Smooth muscle cell (in vitro differentiated cells): ENCODE measurements at regions not wholly inside any gene's neighbourhood (a gene's known extent, or its start where the extent isn't known, plus 50 kb on each side); places are given as distances from the start of the nearest gene placed in this dataset.

Experiments
- DNase-seq: peaks from one replicate; lab custom pipeline; 2025; ENCODE audit not compliant: unreplicated experiment; lab: John Stamatoyannopoulos, UW
- H2AFZ ChIP-seq: fragments of 200-600 bp; sonication (generic); 2 replicates; pipeline ENCODE4 v1.6.0; 2016; ENCODE audit warnings: antibody characterized with exemption, low read depth, mild to moderate bottlenecking
- H3F3A ChIP-seq: fragments of 200-600 bp; sonication (generic); 2 replicates; pipeline ENCODE4 v1.6.0; 2017; ENCODE audit warnings: antibody characterized with exemption, low read depth
- H3K27ac ChIP-seq: fragments of 200-600 bp; sonication (generic); 2 replicates; pipeline ENCODE4 v1.5.1; 2016; ENCODE audit warnings: low read depth, mild to moderate bottlenecking
- H3K27me3 ChIP-seq: fragments of 200-600 bp; sonication (generic); 2 replicates; pipeline ENCODE4 v1.6.1; 2016; ENCODE audit warnings: low read depth, mild to moderate bottlenecking
- H3K36me3 ChIP-seq: fragments of 200-600 bp; sonication (generic); 2 replicates; pipeline ENCODE4 v1.5.1; 2016; ENCODE audit warnings: low read depth
- H3K4me1 ChIP-seq: fragments of 200-600 bp; sonication (generic); 2 replicates; pipeline ENCODE4 v1.5.1; 2016; ENCODE audit warnings: low read depth
- H3K4me2 ChIP-seq: fragments of 200-600 bp; sonication (generic); 2 replicates; pipeline ENCODE4 v1.6.0; 2016; ENCODE audit warnings: mild to moderate bottlenecking
- H3K4me3 ChIP-seq: fragments of 200-600 bp; sonication (generic); 2 replicates; pipeline ENCODE4 v1.5.1; 2016; ENCODE audit warnings: mild to moderate bottlenecking
- H3K79me2 ChIP-seq: fragments of 200-600 bp; sonication (generic); 2 replicates; pipeline ENCODE4 v1.6.0; 2016; ENCODE audit warnings: low read depth, mild to moderate bottlenecking
- H3K9ac ChIP-seq: fragments of 200-600 bp; sonication (generic); 2 replicates; pipeline ENCODE4 v1.6.0; 2016; ENCODE audit warnings: low read depth
- H3K9me3 ChIP-seq: fragments of 200-600 bp; sonication (generic); replicated peaks from 2 replicates; pipeline ENCODE4 v1.5.1; 2016; ENCODE audit warnings: low read depth
- H4K20me1 ChIP-seq: fragments of 200-600 bp; sonication (generic); 2 replicates; pipeline ENCODE4 v1.6.0; 2016; ENCODE audit warnings: low read depth
- WGBS: methylation state at CpG from one replicate; pipeline ENCODE4 v1.1.7; 2016; ENCODE audit warnings: low lambda C conversion rate; 5-methylcytosine and 5-hydroxymethylcytosine counted together
- TF ChIP-seq, protein P1 (sequence below): fragments of 200-600 bp; sonication (generic); IDR thresholded peaks from 2 replicates; pipeline ENCODE4 v1.5.1; 2017; ENCODE audit warnings: borderline replicate concordance, mild to moderate bottlenecking, antibody characterized with exemption; ENCODE audit not compliant: insufficient read depth, poor library complexity, severe bottlenecking

DNA sequence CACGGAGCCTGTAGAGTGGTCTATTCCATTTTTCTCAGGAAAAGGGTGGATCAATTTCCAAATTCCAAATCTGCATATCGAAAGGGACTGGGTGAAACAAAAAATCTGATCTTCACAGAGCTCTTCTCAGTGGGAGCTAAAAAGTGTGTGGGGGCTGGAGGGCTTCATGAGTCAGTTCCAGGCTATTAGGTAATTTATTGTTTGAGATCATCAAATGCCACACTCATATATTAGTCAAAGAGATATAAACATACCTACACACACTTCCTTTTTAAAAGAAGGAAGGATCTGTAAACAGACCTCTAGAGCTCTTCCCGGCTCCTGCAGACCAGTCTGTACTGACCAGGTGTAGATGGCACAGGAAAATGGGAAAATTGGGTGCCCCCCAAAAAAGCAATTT is 175.4 kb downstream of the ZBTB18 start:
- Histone ChIP-seq H3K4me1 (peaks cover 2% of the 10 kb centered on the region), H3K27me3 (no peaks in the 10 kb centered on the region), H3K79me2 (no peaks in the 10 kb centered on the region), H2AFZ (no peak overlapping the region), H3K4me2 (no peak overlapping the region), H3K27ac (no peak overlapping the region), H3K4me3 (no peak overlapping the region), H3F3A (no peaks in the 10 kb centered on the region), H3K9ac (no peak overlapping the region), H4K20me1 (no peaks in the 10 kb centered on the region), H3K9me3 (no peaks in the 10 kb centered on the region), H3K36me3 (no peaks in the 10 kb centered on the region)
- TF ChIP-seq, protein P1, sequence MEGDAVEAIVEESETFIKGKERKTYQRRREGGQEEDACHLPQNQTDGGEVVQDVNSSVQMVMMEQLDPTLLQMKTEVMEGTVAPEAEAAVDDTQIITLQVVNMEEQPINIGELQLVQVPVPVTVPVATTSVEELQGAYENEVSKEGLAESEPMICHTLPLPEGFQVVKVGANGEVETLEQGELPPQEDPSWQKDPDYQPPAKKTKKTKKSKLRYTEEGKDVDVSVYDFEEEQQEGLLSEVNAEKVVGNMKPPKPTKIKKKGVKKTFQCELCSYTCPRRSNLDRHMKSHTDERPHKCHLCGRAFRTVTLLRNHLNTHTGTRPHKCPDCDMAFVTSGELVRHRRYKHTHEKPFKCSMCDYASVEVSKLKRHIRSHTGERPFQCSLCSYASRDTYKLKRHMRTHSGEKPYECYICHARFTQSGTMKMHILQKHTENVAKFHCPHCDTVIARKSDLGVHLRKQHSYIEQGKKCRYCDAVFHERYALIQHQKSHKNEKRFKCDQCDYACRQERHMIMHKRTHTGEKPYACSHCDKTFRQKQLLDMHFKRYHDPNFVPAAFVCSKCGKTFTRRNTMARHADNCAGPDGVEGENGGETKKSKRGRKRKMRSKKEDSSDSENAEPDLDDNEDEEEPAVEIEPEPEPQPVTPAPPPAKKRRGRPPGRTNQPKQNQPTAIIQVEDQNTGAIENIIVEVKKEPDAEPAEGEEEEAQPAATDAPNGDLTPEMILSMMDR: no peak
- DNase-seq: no peak
- 90% methylated on average over 3 of the region's 3 CpGs for WGBS

DNA sequence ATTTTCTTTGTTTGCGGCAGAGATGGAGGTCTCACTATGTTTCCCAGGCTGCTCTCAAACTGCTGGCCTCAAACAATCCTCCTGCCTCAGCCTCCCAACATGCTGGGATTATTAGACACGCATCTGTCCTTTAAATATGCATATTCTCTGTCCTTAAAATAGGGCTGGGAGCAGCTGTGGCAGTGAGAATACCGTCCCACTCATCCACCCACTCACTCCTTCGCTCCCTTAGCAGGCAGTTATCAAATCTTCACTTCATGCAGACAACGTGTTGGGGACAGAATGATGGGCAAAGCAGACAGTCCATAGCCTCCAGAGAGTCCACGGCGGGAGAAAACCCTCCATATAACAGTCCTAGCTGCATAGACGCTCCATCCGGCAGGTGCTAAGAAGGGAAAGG is 179.4 kb downstream of the ZBTB18 start:
- TF ChIP-seq, protein P1: no peak
- DNase-seq: no peak

DNA sequence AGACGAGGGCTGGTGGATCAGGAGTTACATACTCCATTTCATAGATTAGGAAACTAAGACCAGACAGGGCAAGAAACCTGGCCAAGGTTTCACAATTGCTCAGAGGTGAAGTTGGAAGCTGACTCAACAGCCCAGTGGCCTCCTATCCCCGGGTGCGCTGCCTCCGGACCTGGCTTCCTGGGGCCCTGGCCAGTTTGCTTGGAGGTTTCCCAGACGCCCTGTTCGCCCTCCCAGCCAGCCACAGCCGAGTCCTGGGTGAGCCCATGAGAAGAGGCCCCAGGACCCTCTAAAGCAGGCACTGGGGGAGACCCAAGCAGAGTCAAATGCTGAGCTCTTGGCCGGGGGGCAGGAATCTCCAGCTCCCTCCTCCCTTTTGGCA is 180.1 kb downstream of the ZBTB18 start:
- DNase-seq: no peak
- Histone ChIP-seq H3F3A (no peaks in the 10 kb centered on the region), H3K27me3 (no peaks in the 10 kb centered on the region), H3K9ac (no peak overlapping the region), H3K4me2 (no peak overlapping the region), H3K79me2 (no peaks in the 10 kb centered on the region), H3K36me3 (no peaks in the 10 kb centered on the region), H3K27ac (no peak overlapping the region), H3K9me3 (no peaks in the 10 kb centered on the region), H2AFZ (no peak overlapping the region), H3K4me3 (no peak overlapping the region), H3K4me1 (peaks cover 8% of the 10 kb centered on the region), H4K20me1 (no peaks in the 10 kb centered on the region)
- TF ChIP-seq, protein P1: no peak
- WGBS: 84% methylated on average over 8 of the region's 8 CpGs

More for the DNA sequence above, 179.4 kb downstream of the ZBTB18 start:
- H3K9ac ChIP-seq: no peak overlapping the region
- peaks cover 8% of the 10 kb centered on the region for H3K4me1 ChIP-seq
- 94% methylated on average over 9 of the region's 9 CpGs for WGBS
- no peak overlapping the region for H2AFZ ChIP-seq
- no peak overlapping the region for H3K4me2 ChIP-seq
- no peaks in the 10 kb centered on the region for H3K36me3 ChIP-seq
- no peaks in the 10 kb centered on the region for H3F3A ChIP-seq
- no peaks in the 10 kb centered on the region for H3K27me3 ChIP-seq
- no peak overlapping the region for H3K4me3 ChIP-seq
- H3K79me2 ChIP-seq: no peaks in the 10 kb centered on the region
- H3K27ac ChIP-seq: no peak overlapping the region
- H3K9me3 ChIP-seq: no peaks in the 10 kb centered on the region
- no peaks in the 10 kb centered on the region for H4K20me1 ChIP-seq

DNA sequence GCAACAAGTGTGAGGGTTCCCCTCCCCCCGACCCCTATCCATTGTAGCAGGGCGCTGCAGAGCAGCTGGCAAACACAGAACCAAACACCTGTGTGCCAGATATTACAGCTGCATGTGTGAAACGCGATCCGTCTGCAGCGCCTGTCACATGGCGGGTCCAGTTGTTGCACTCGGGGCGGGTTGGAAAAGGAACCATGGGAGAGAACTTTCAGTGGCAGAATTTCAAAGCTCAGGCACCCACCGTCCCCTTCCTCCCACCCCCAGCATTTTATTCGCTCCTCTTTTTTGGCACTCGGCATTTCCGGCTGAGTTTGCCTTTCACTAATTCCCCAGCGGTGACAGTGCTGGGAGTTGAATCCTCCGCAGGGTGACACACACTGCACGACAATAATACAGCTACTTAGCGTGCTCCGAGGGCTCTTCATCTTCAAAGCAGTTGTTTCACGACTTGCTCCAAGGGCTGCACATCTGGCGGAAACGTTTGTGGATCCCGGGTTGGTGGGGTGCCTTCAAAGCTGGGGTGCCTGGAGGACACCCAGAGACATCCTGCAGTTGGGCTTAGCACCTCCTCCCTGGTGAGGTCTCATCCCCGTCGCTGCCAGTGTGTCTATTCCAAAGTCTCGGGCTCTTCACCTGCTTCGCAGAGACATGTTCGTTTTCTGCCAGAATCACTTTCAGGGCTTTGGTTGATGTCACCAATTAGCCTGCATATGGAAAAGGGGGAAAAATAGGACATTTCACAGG is 180.7 kb downstream of the ZBTB18 start:
- Histone ChIP-seq H3K79me2 (no peaks in the 10 kb centered on the region), H4K20me1 (no peaks in the 10 kb centered on the region), H2AFZ (no peak overlapping the region), H3K27me3 (no peaks in the 10 kb centered on the region), H3K4me2 (no peak overlapping the region), H3K27ac (no peak overlapping the region), H3K4me3 (no peak overlapping the region), H3K4me1 (peaks cover 8% of the 10 kb centered on the region), H3K9me3 (no peaks in the 10 kb centered on the region), H3F3A (no peaks in the 10 kb centered on the region), H3K9ac (no peak overlapping the region), H3K36me3 (no peaks in the 10 kb centered on the region)
- WGBS: 67% methylated on average over 27 of the region's 27 CpGs
- TF ChIP-seq, protein P1: no peak
- DNase-seq: no peak
